Neuronal stem cell (in vitro differentiated cells): ENCODE measurements at regions not wholly inside any gene's neighbourhood (a gene's known extent, or its start where the extent isn't known, plus 50 kb on each side); places are given as distances from the start of the nearest gene placed in this dataset.

Source experiments
- DNase-seq: peaks from one replicate; pipeline ENCODE4 v3.0.0-alpha.2; 2013; ENCODE audit warnings: low spot score
- H2AFZ ChIP-seq: one replicate; pipeline ENCODE4 v1.6.1; 2013; ENCODE audit warnings: mild to moderate bottlenecking, low read length, inconsistent platforms
- H2AK5ac ChIP-seq: 2 replicates; pipeline ENCODE4 v1.6.1; 2013; ENCODE audit warnings: low read depth, mild to moderate bottlenecking, inconsistent platforms, low read length, moderate library complexity, mixed read lengths
- H2BK120ac ChIP-seq: 2 replicates; pipeline ENCODE4 v1.6.1; 2013; ENCODE audit warnings: low read depth, mild to moderate bottlenecking, inconsistent platforms, low read length, moderate library complexity, mixed read lengths
- H2BK12ac ChIP-seq: one replicate; pipeline ENCODE4 v1.6.1; 2013; ENCODE audit warnings: low read length, inconsistent platforms
- H2BK15ac ChIP-seq: 2 replicates; pipeline ENCODE4 v1.6.1; 2013; ENCODE audit warnings: mild to moderate bottlenecking, low read length, inconsistent platforms, mixed read lengths
- H2BK5ac ChIP-seq: one replicate; pipeline ENCODE4 v1.6.1; 2013; ENCODE audit warnings: inconsistent platforms, mild to moderate bottlenecking, low read length, moderate library complexity
- H3K14ac ChIP-seq: one replicate; pipeline ENCODE4 v1.6.1; 2013; ENCODE audit warnings: low read length, inconsistent platforms
- H3K18ac ChIP-seq: 2 replicates; pipeline ENCODE4 v1.6.1; 2013; ENCODE audit warnings: low read length, inconsistent platforms
- H3K23ac ChIP-seq: 2 replicates; pipeline ENCODE4 v1.6.1; 2013; ENCODE audit warnings: low read depth, mild to moderate bottlenecking, mixed read lengths, low read length, inconsistent platforms; ENCODE audit not compliant: poor library complexity
- H3K27ac ChIP-seq: replicated peaks from 3 replicates; pipeline ENCODE4 v1.5.1; 2013; ENCODE audit warnings: low read length, inconsistent platforms
- H3K27me3 ChIP-seq, 3 experiments: 2 replicates each; pipeline ENCODE4 v1.6.1; 2013; ENCODE audit warnings: low read length in 3 of 3, mild to moderate bottlenecking in 2 of 3, inconsistent platforms in 1 of 3, low read depth in 1 of 3, mixed read lengths in 1 of 3, moderate library complexity in 1 of 3; ENCODE audit not compliant: control insufficient read depth in 3 of 3, insufficient read depth in 3 of 3
- H3K36me3 ChIP-seq, 2 donors: replicated peaks in 1 of 2; 2 replicates each; pipeline ENCODE4 v1.6.1; 2013; ENCODE audit warnings: low read length in 2 of 2; ENCODE audit not compliant: control insufficient read depth in 2 of 2, insufficient read depth in 2 of 2
- H3K4ac ChIP-seq: 2 replicates; pipeline ENCODE4 v1.6.1; 2013; ENCODE audit warnings: inconsistent platforms, mild to moderate bottlenecking, low read length, moderate library complexity
- H3K4me1 ChIP-seq, 2 donors: 1 replicate in 1 of 2; 2 replicates in 1 of 2; pipeline ENCODE4 v1.6.1; 2013; ENCODE audit warnings: low read length in 2 of 2, low read depth in 1 of 2; ENCODE audit not compliant: control insufficient read depth in 2 of 2, insufficient read depth in 1 of 2
- H3K4me2 ChIP-seq: one replicate; pipeline ENCODE4 v1.6.1; 2013; ENCODE audit warnings: mild to moderate bottlenecking, low read length, inconsistent platforms; ENCODE audit not compliant: insufficient read depth, poor library complexity, severe bottlenecking
- H3K4me3 ChIP-seq, 2 donors: 2 replicates each; pipeline ENCODE4 v1.5.1; 2013; ENCODE audit warnings: low read length in 2 of 2, mild to moderate bottlenecking in 2 of 2, inconsistent platforms in 1 of 2, moderate library complexity in 1 of 2
- H3K79me1 ChIP-seq: one replicate; pipeline ENCODE4 v1.6.1; 2013; ENCODE audit warnings: low read depth, mild to moderate bottlenecking, inconsistent platforms, low read length, moderate library complexity
- H3K9ac ChIP-seq: one replicate; pipeline ENCODE4 v1.6.1; 2013; ENCODE audit warnings: mild to moderate bottlenecking, low read depth, low read length, inconsistent platforms; ENCODE audit not compliant: poor library complexity
- H3K9me3 ChIP-seq, 2 donors: replicated peaks in 1 of 2; 2 replicates each; pipeline versions ENCODE3 to v1.6.1; 2013; ENCODE audit warnings: low read length in 2 of 2, mild to moderate bottlenecking in 2 of 2, inconsistent platforms in 1 of 2, low read depth in 1 of 2, mixed read lengths in 1 of 2, moderate library complexity in 1 of 2; ENCODE audit not compliant: control insufficient read depth in 2 of 2, insufficient read depth in 1 of 2
- H4K8ac ChIP-seq: one replicate; pipeline ENCODE4 v1.6.1; 2013; ENCODE audit warnings: low read depth, mild to moderate bottlenecking, inconsistent platforms, low read length, moderate library complexity
- H4K91ac ChIP-seq: one replicate; pipeline ENCODE4 v1.6.1; 2013; ENCODE audit warnings: low read length, low read depth, mild to moderate bottlenecking, inconsistent platforms; ENCODE audit not compliant: poor library complexity
- WGBS, 2 donors: extraction: QIAGEN DNeasy Blood & Tissue Kit; methylation state at CpG; one replicate each; pipeline ENCODE4 v1.1.7; 2013; ENCODE audit warnings: missing lambda C conversion rate in 2 of 2, mixed read lengths in 1 of 2; ENCODE audit not compliant: insufficient read length in 2 of 2, insufficient replicate concordance in 1 of 2; ENCODE audit errors: extremely low coverage in 2 of 2; 5-methylcytosine and 5-hydroxymethylcytosine counted together

GRCh38 chr13:85651440-85651839, 147.8 kb downstream of the SLITRK6 start:
- no peak overlapping the region for H2BK5ac ChIP-seq

GRCh38 chr13:85650613-85651012, 148.6 kb downstream of the SLITRK6 start:
- DNase-seq, result no peak
- WGBS, 2 donors, result no CpG with 5 or more reads among the region's 2 CpGs

More at GRCh38 chr13:85651440-85651839, 147.8 kb downstream of the SLITRK6 start:
- no peak overlapping the region for H3K4me2 ChIP-seq
- DNase-seq, result no peak
- H3K9ac ChIP-seq, result no peak overlapping the region
- no peaks in the 10 kb centered on the region for H3K9me3 ChIP-seq
- no peak overlapping the region for H3K4ac ChIP-seq
- no peaks in the 10 kb centered on the region for H3K27me3 ChIP-seq
- no peak overlapping the region for H3K4me3 ChIP-seq
- WGBS, 2 donors, result no CpG with 5 or more reads among the region's 4 CpGs
- H2BK15ac ChIP-seq, result no peak overlapping the region
- H2AK5ac ChIP-seq, result no peak overlapping the region
- H3K79me1 ChIP-seq, result no peaks in the 10 kb centered on the region
- H2BK120ac ChIP-seq, result no peak overlapping the region
- no peak overlapping the region for H4K91ac ChIP-seq
- H3K18ac ChIP-seq, result no peak overlapping the region
- H3K4me1 ChIP-seq, result no peaks in the 10 kb centered on the region
- H3K27ac ChIP-seq, result no peak overlapping the region
- H4K8ac ChIP-seq, result no peak overlapping the region
- H3K23ac ChIP-seq, result no peak overlapping the region
- no peaks in the 10 kb centered on the region for H3K36me3 ChIP-seq
- H2AFZ ChIP-seq, result no peak overlapping the region
- no peak overlapping the region for H3K14ac ChIP-seq
- no peak overlapping the region for H2BK12ac ChIP-seq

GRCh38 chr13:85640727-85641126, 158.5 kb downstream of the SLITRK6 start:
- Histone ChIP-seq H3K23ac (no peak overlapping the region), H2BK15ac (no peak overlapping the region), H2AK5ac (no peak overlapping the region), H3K4me2 (no peak overlapping the region), H3K4me1 (no peaks in the 10 kb centered on the region), H3K27ac (no peak overlapping the region), H3K18ac (no peak overlapping the region), H3K36me3 (no peaks in the 10 kb centered on the region), H3K14ac (no peak overlapping the region), H4K8ac (no peak overlapping the region), H3K79me1 (no peaks in the 10 kb centered on the region), H2BK5ac (no peak overlapping the region), H2AFZ (no peak overlapping the region), H2BK120ac (no peak overlapping the region), H3K9ac (no peak overlapping the region), H3K9me3 (no peaks in the 10 kb centered on the region), H4K91ac (no peak overlapping the region), H2BK12ac (no peak overlapping the region), H3K4me3 (no peak overlapping the region), H3K27me3 (no peaks in the 10 kb centered on the region), H3K4ac (no peak overlapping the region)
- WGBS, 2 donors, result no CpG with 5 or more reads among the region's 3 CpGs
- DNase-seq, result no peak

More at GRCh38 chr13:85650613-85651012, 148.6 kb downstream of the SLITRK6 start:
- no peak overlapping the region for H2AFZ ChIP-seq
- no peak overlapping the region for H2BK120ac ChIP-seq
- H3K36me3 ChIP-seq, result no peaks in the 10 kb centered on the region
- H4K8ac ChIP-seq, result no peak overlapping the region
- no peak overlapping the region for H3K9ac ChIP-seq
- H2BK5ac ChIP-seq, result no peak overlapping the region
- H3K27ac ChIP-seq, result no peak overlapping the region
- no peak overlapping the region for H3K18ac ChIP-seq
- no peak overlapping the region for H3K4ac ChIP-seq
- H3K14ac ChIP-seq, result no peak overlapping the region
- H2BK12ac ChIP-seq, result no peak overlapping the region
- no peaks in the 10 kb centered on the region for H3K4me1 ChIP-seq
- H2BK15ac ChIP-seq, result no peak overlapping the region
- no peaks in the 10 kb centered on the region for H3K79me1 ChIP-seq
- H3K4me3 ChIP-seq, result no peak overlapping the region
- no peak overlapping the region for H3K4me2 ChIP-seq
- no peak overlapping the region for H3K23ac ChIP-seq
- no peak overlapping the region for H2AK5ac ChIP-seq
- H3K27me3 ChIP-seq, result no peaks in the 10 kb centered on the region
- no peak overlapping the region for H4K91ac ChIP-seq
- H3K9me3 ChIP-seq, result no peaks in the 10 kb centered on the region

- Histone ChIP-seq H3K9ac (no peak overlapping the region), H4K91ac (no peak overlapping the region), H3K4me2 (no peak overlapping the region), H3K4me1 (no peaks in the 10 kb centered on the region), H2AFZ (peak overlapping the region; percentile 29), H2BK120ac (no peak overlapping the region), H3K27me3 (no peaks in the 10 kb centered on the region), H3K18ac (peak overlapping the region; percentile 83), H3K79me1 (no peaks in the 10 kb centered on the region), H2BK15ac (no peak overlapping the region), H3K36me3 (no peaks in the 10 kb centered on the region), H4K8ac (no peak overlapping the region), H3K27ac (no peak overlapping the region), H2BK5ac (peak overlapping the region; percentile 29), H3K9me3 (no peaks in the 10 kb centered on the region), H3K14ac (peak overlapping the region; percentile 31), H3K4me3 (no peak overlapping the region), H3K23ac (no peak overlapping the region), H2BK12ac (no peak overlapping the region), H3K4ac (no peak overlapping the region), H2AK5ac (no peak overlapping the region)
- DNase-seq, result no peak
- no CpG with 5 or more reads among the region's 12 CpGs for WGBS, 2 donors
Observed at GRCh38 chr13:85638815-85639393, 160.3 kb downstream of the SLITRK6 start.
